ENCODE measurements at regions not wholly inside any gene's neighbourhood (a gene's known extent, or its start where the extent isn't known, plus 50 kb on each side); places are given as distances from the start of the nearest gene placed in this dataset.

DNA sequence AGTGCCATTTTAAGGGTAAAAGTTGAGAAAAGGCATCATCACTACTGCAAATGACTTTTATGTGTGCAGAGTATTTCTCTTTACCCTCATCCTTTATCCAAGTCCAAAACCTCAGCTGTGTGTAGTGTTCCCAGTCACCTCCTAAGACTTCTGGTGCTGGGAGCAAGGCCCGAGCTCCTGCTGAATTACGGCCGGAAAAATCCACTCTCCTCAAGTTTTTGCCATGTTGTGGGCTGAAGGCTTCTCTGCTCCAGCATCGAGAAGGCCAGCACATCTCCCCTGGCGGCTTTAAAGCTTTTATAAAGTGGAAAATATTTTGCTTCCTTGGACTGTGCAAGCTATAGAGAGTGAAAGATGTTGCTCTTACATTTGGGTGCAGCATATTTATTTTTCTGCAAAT is 153.2 kb upstream of the THBS2 start:
- Histone ChIP-seq H3K4me3 (peak overlapping the region in 1 of 2 donors; percentile 14), H3K9me3 (no peaks in the 10 kb centered on the region), H3K4me1 (peaks cover 0 to 12% (median 0%) of the 10 kb centered on the region in 4 donors), H3K27ac (peak overlapping the region; percentile 42 to 45), H3K27me3 (no peaks in the 10 kb centered on the region), H3K36me3 (no peaks in the 10 kb centered on the region)
- TF ChIP-seq, protein P1, sequence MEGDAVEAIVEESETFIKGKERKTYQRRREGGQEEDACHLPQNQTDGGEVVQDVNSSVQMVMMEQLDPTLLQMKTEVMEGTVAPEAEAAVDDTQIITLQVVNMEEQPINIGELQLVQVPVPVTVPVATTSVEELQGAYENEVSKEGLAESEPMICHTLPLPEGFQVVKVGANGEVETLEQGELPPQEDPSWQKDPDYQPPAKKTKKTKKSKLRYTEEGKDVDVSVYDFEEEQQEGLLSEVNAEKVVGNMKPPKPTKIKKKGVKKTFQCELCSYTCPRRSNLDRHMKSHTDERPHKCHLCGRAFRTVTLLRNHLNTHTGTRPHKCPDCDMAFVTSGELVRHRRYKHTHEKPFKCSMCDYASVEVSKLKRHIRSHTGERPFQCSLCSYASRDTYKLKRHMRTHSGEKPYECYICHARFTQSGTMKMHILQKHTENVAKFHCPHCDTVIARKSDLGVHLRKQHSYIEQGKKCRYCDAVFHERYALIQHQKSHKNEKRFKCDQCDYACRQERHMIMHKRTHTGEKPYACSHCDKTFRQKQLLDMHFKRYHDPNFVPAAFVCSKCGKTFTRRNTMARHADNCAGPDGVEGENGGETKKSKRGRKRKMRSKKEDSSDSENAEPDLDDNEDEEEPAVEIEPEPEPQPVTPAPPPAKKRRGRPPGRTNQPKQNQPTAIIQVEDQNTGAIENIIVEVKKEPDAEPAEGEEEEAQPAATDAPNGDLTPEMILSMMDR (IDR thresholded peaks at IDR 0.05) = no peak
- no peak for DNase-seq
- intact Hi-C loops (cut with DNase I; ENCODE audit: low total_unique reads) = no loop called here

DNA sequence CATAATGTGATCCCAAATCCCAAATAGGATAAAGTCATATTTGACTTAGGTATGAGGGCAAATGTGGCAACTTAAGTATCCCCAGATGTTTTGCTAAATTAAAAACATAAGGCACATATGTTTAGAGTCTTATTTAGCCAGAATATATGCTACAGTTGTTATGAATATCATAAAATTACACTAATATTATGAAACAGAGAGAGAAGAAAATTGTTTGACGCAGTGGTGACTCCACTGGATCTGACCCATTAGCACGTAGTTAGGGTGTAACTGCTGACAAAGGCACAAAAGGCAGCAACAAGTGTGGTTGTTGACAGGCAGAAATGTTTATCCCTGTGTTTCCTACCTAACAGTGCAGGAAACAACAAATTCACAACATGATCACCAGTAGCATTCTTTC is 152.4 kb upstream of the THBS2 start:
- Histone ChIP-seq H3K36me3 (no peaks in the 10 kb centered on the region), H3K9me3 (no peaks in the 10 kb centered on the region), H3K27me3 (no peaks in the 10 kb centered on the region), H3K4me3 (no peak overlapping the region), H3K4me1 (peaks cover 0 to 12% (median 0%) of the 10 kb centered on the region in 4 donors), H3K27ac (no peak overlapping the region)
- no peak for DNase-seq
- intact Hi-C loops (cut with DNase I; ENCODE audit: low total_unique reads) = no loop called here
- TF ChIP-seq, protein P1 (IDR thresholded peaks at IDR 0.05) = no peak

DNA sequence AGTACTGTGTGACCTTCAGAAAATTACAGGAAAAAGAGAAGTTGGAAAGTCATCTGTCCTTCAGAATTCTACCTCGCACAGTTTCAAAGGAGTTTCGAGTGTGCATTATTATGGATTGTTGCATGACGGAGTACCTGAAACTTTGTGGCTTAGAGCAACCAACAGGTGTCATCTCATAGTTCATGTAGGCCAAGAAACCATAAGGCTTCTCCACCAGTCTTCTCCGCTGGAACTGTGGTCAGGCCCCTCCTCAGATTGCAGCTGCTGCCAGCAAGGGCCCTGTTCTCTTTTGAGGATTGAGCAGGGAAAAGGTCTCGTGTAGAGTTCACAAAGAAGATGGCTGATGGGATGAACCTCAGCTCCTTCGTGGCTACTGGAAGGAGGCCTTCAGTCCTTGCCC is 151.2 kb upstream of the THBS2 start:
- H3K27me3 ChIP-seq = no peaks in the 10 kb centered on the region
- intact Hi-C loops (cut with DNase I; ENCODE audit: low total_unique reads) = no loop called here
- no peak for DNase-seq
- TF ChIP-seq, protein P1 (IDR thresholded peaks at IDR 0.05) = no peak
- no peak overlapping the region for H3K27ac ChIP-seq
- H3K36me3 ChIP-seq = no peaks in the 10 kb centered on the region
- peaks cover 0 to 12% (median 0%) of the 10 kb centered on the region in 4 donors for H3K4me1 ChIP-seq
- no peaks in the 10 kb centered on the region for H3K9me3 ChIP-seq
- no peak overlapping the region for H3K4me3 ChIP-seq

DNA sequence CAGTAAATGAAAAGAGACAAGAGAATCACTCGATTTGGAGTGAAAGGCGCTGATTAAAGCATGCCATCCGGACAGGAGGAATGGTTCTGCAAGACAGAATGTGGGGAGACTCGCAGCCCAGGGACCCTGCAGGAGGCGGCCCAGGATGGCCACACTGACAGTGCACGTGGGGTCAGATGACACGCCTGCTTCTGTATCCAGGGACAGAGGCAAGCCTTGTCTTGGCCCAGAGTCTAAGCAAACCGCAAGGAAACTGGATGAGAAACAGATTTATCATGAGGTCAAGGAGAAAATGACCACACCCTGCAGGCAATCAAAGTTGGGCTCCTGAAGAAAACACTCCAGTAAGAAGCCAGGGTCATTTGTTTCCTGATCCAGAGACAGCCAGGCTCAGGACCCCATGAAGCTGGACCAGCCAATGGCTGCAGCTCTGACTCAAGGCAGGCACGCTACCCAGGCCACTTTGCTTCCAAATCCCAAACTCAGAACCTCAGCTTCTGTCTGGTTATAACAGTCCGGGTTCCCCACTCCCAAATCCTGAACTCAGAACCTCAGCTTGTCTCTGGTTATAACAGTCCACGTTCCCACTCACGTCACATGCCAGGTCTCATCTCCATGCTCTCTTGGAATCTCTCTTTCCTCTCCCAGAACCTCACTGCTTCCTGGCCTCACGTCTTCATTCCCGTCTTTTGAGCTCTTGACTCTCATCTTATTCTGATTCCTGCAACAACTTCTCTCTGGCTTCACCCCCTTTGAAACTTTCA is 144.9 kb upstream of the THBS2 start:
- intact Hi-C loops (cut with DNase I; ENCODE audit: low total_unique reads) = no loop called here
- H3K4me1 ChIP-seq = no peaks in the 10 kb centered on the region
- H3K36me3 ChIP-seq = no peaks in the 10 kb centered on the region
- no peaks in the 10 kb centered on the region for H3K9me3 ChIP-seq
- H3K27me3 ChIP-seq = no peaks in the 10 kb centered on the region
- DNase-seq = no peak
- H3K4me3 ChIP-seq = no peak overlapping the region
- H3K27ac ChIP-seq = no peak overlapping the region
- TF ChIP-seq, protein P1 (IDR thresholded peaks at IDR 0.05) = no peak

DNA sequence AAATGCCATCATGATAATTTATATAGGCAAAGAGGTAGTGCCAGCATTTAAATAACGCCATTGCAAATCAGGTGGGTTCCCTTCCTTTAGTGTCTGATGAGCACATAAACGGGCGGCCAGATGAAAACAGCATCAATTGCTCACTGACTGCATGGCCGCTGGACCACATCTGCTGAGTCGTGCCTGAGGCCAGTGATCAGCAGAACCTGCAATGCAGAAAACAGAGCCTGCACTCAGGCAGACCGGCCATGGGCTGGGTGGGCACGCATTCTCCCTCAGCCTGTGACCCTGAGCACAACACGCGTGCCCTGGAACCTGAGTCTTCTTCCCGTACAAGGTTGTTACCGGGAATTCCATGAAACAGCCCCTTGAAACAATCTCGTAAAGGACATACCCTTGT is 144.0 kb upstream of the THBS2 start:
- no peak for DNase-seq
- TF ChIP-seq, protein P1 (IDR thresholded peaks at IDR 0.05) = no peak
- intact Hi-C loops (cut with DNase I; ENCODE audit: low total_unique reads) = no loop called here

More for the DNA sequence above, 144.0 kb upstream of the THBS2 start:
- Histone ChIP-seq H3K27ac (no peak overlapping the region), H3K4me1 (no peaks in the 10 kb centered on the region), H3K27me3 (no peaks in the 10 kb centered on the region), H3K9me3 (no peaks in the 10 kb centered on the region), H3K4me3 (no peak overlapping the region), H3K36me3 (no peaks in the 10 kb centered on the region)

Data from tibial artery (tissue), 4 donors.